Pancreas (tissue), 10 donors: ENCODE measurements at regions not wholly inside any gene's neighbourhood (a gene's known extent, or its start where the extent isn't known, plus 50 kb on each side); places are given as distances from the start of the nearest gene placed in this dataset.

Source experiments
- ATAC-seq, 4 donors: fragments of 200-7000 bp; cut with Tn5 transposase; one replicate each; pipeline versions ENCODE4 v1.8.0 to v1.9.1; 2020; ENCODE audit warnings: mild to moderate bottlenecking in 4 of 4, moderate library complexity in 4 of 4
- DNase-seq, 6 donors: peaks; one replicate each; pipeline ENCODE4 v3.0.0-alpha.2; 2020
- FAIRE-seq: peaks from 2 replicates; lab custom pipeline; 2012; peaks lifted over from hg19 to GRCh38; lab: Jason Lieb, UNC
- H3K27ac ChIP-seq, 4 donors: fragments of 200-600 bp; sonication (generic); 1 replicate in 3 of 4; 2 replicates in 1 of 4; pipeline versions ENCODE4 v1.5.0 to v1.8.0; 2020
- H3K27me3 ChIP-seq, 4 donors: fragments of 200-600 bp; one replicate each; pipeline ENCODE4 v1.8.0; 2021
- H3K36me3 ChIP-seq, 3 donors: fragments of 200-600 bp; sonication (generic) in 1 of 3; one replicate each; pipeline versions ENCODE4 v1.5.0 to v1.8.0; 2020 to 2021
- H3K4me1 ChIP-seq, 3 donors: fragments of 200-600 bp; one replicate each; pipeline ENCODE4 v1.8.0; 2021
- H3K4me3 ChIP-seq, 4 donors: fragments of 200-600 bp; sonication (generic) in 2 of 4; one replicate each; pipeline versions ENCODE4 v1.5.0 to v1.8.0; 2020 to 2021
- H3K9me3 ChIP-seq, 4 donors: fragments of 200-600 bp; one replicate each; pipeline ENCODE4 v1.8.0; 2021
- CTCF ChIP-seq, 4 donors: fragments of 200-600 bp; sonication (generic) in 3 of 4; IDR thresholded peaks; one replicate each; pipeline versions ENCODE4 v1.5.0 to v1.8.0; 2021; ENCODE audit warnings: antibody characterized with exemption in 4 of 4
- WGBS, 2 donors: extraction: QIAGEN DNeasy Blood & Tissue Kit; methylation state at CpG; one replicate each; pipeline ENCODE4 v1.1.7; 2013; 5-methylcytosine and 5-hydroxymethylcytosine counted together
- intact Hi-C, 3 donors: fragments of 100-400 bp; cut with DNase I; formaldehyde crosslinking; loops; one replicate each; pipeline versions ENCODE4 v1.11.1 to v1.14.2; 2022
- donor health status: healthy with polysubstance abuse.
- donor health status: DM: no; HTN: no; CAD: no; lungs with moderate emphysema.
- donor health status: DM: no; HTN: no; CAD: no.
- donor health status: control.
- donor health status: control.
- donor health status: Bipolar disorder and iron deficiency.
- donor health status: DM: yes; HTN: yes; CAD: no.
- donor health status: DM: no; HTN: no; CAD: no.
- donor health status: DM: no; HTN: no; CAD: no.
- donor health status: DM: yes; HTN: yes; CAD: no.

DNA sequence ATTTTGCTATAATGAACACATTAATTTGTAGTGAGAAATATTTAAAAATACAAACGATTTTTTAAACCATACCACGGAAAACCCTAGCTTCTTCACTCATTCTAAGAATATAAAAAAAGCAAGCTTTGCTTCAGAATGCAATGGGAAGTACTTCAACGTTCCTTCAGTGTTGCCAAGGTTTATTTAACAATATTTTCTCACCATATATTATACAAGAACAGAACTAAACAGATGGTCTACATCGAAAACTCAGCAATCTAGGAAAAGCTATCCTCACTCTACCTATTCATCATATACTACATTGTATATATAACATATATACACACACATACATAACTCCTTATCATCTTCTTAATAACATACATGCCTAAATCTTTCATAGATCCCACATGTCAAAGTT is 1047.4 kb downstream of the IGSF11 start:
- H3K4me3 ChIP-seq = no peak overlapping the region
- DNase-seq (no peak), FAIRE-seq (no peak), ATAC-seq (no peak)
- WGBS, 2 donors = 61 to 65% methylated on average over 4 of the region's 4 CpGs
- H3K27me3 ChIP-seq = no peaks in the 10 kb centered on the region
- intact Hi-C loops = no loop called here
- H3K4me1 ChIP-seq = no peaks in the 10 kb centered on the region
- H3K9me3 ChIP-seq = no peaks in the 10 kb centered on the region
- no peak overlapping the region for H3K27ac ChIP-seq
- TF ChIP-seq CTCF (IDR thresholded peaks at IDR 0.05) = no peak
- H3K36me3 ChIP-seq = no peaks in the 10 kb centered on the region

- intact Hi-C loops = no loop called here
- FAIRE-seq (no peak), DNase-seq (no peak), ATAC-seq (peak in 1 of 4 donors; percentile 44)
- no peak for TF ChIP-seq CTCF (IDR thresholded peaks at IDR 0.05)
- no peaks in the 10 kb centered on the region for H3K9me3 ChIP-seq
- H3K36me3 ChIP-seq = no peaks in the 10 kb centered on the region
- H3K4me1 ChIP-seq = no peaks in the 10 kb centered on the region
- H3K27me3 ChIP-seq = no peaks in the 10 kb centered on the region
- H3K27ac ChIP-seq = no peak overlapping the region
- no peak overlapping the region for H3K4me3 ChIP-seq
- WGBS, 2 donors = 60 to 89% methylated on average over 1 of the region's 1 CpG
Measured at GRCh38 chr3:117989982-117990381, 1044.7 kb downstream of the IGSF11 start.

DNA sequence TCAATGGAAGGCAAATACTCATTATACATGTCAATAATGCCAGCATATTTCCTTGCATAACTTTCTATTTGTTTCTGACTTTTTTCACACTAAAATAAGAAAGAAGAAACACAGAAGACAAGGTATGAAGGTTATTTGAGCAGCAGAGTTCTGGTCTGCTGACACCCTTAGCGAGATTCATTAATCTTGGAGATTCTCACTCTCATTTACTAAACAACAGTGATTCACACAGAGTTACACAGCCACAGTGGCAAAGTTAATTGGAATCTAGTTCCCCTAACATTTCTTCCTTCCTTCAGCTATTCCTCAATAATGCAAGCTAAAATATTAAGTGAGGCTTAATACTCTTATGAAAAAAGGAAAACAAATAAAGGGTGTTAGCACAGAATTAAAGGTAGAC is 1044.0 kb downstream of the IGSF11 start:
- DNase-seq = no peak
- H3K4me3 ChIP-seq = no peak overlapping the region
- H3K4me1 ChIP-seq = no peaks in the 10 kb centered on the region
- ATAC-seq = no peak
- TF ChIP-seq CTCF (IDR thresholded peaks at IDR 0.05) = no peak
- no peaks in the 10 kb centered on the region for H3K9me3 ChIP-seq
- no peak overlapping the region for H3K27ac ChIP-seq
- no peak for FAIRE-seq
- WGBS, 2 donors = 66 to 92% methylated on average over 1 of the region's 1 CpG
- intact Hi-C loops = no loop called here
- H3K36me3 ChIP-seq = no peaks in the 10 kb centered on the region
- peaks cover 0 to 4% (median 0%) of the 10 kb centered on the region in 4 donors for H3K27me3 ChIP-seq

- 9 to 17% methylated on average over 9 of the region's 9 CpGs for WGBS, 2 donors
- intact Hi-C loops = no loop called here
- FAIRE-seq (no peak), DNase-seq (no peak), ATAC-seq (no peak)
- no peak overlapping the region for H3K27ac ChIP-seq
- peaks cover 0 to 3% (median 0%) of the 10 kb centered on the region in 3 donors for H3K4me1 ChIP-seq
- no peak for TF ChIP-seq CTCF (IDR thresholded peaks at IDR 0.05)
- H3K9me3 ChIP-seq = no peaks in the 10 kb centered on the region
- H3K4me3 ChIP-seq = no peak overlapping the region
- H3K27me3 ChIP-seq = peaks cover 0 to 5% (median 0%) of the 10 kb centered on the region in 4 donors
- H3K36me3 ChIP-seq = no peaks in the 10 kb centered on the region
Measured at GRCh38 chr3:117995842-117996437, 1038.7 kb downstream of the IGSF11 start.
